ENCODE measurements at regions not wholly inside any gene's neighbourhood (a gene's known extent, or its start where the extent isn't known, plus 50 kb on each side); places are given as distances from the start of the nearest gene placed in this dataset.
"Not testable (repeated sequence)": the region's sequence is repeated elsewhere in the genome, so short reads cannot be mapped to it uniquely, and the experiment has no call there.

- no peaks in the 10 kb centered on the region for H3K27me3 ChIP-seq (replicated peaks; ENCODE audit: insufficient read depth, low read depth, low read length, poor library complexity)
- no peaks in the 10 kb centered on the region for H3K36me3 ChIP-seq (ENCODE audit: insufficient read depth, low read length, poor library complexity, severe bottlenecking)
- ChIA-PET POLR2A (ENCODE audit: low non-redundant PET) (interaction anchor here (0.6 kb wide), 1 partner anchor 332 kb away, joined by 3 read pairs; no protein-coding TSS in a partner anchor), CTCF (no interaction called here)
- H3K27ac ChIP-seq (ENCODE audit: low read depth, low read length, poor library complexity, severe bottlenecking): no peak overlapping the region
- H3K4me3 ChIP-seq (ENCODE audit: low read depth, low read length, poor library complexity, severe bottlenecking): no peak overlapping the region
- peaks cover 6% of the 10 kb centered on the region for H3K4me1 ChIP-seq (ENCODE audit: insufficient read depth, low read length, poor library complexity, severe bottlenecking)
- no TSS peak for BruUV-seq (replicated peaks)
- intact Hi-C loops (cut with micrococcal nuclease; ENCODE audit: unreplicated experiment): no loop called here
- no peak for DNase-seq (ENCODE audit: low spot score)
- no peaks in the 10 kb centered on the region for H3K9me3 ChIP-seq (ENCODE audit: low read depth, low read length, poor library complexity, severe bottlenecking)
- TF ChIP-seq EZH2 (IDR thresholded peaks at IDR 0.05; ENCODE audit: borderline replicate concordance, low read depth, low read length, poor library complexity, severe bottlenecking) (no peak), CTCF (conservative IDR thresholded peaks at IDR 0.05; ENCODE audit: low read depth, low read length) (no peak)
These were observed 66.4 kb upstream of the ATP2C1 start for GRCh38 chr3:130827486-130827885.

GRCh38 chr3:130828948-130829947 is 64.6 kb upstream of the ATP2C1 start:
- Histone ChIP-seq H3K9me3 (ENCODE audit: low read depth, low read length, poor library complexity, severe bottlenecking) (no peaks in the 10 kb centered on the region), H3K36me3 (ENCODE audit: insufficient read depth, low read length, poor library complexity, severe bottlenecking) (no peaks in the 10 kb centered on the region), H3K27ac (ENCODE audit: low read depth, low read length, poor library complexity, severe bottlenecking) (no peak overlapping the region), H3K4me3 (ENCODE audit: low read depth, low read length, poor library complexity, severe bottlenecking) (no peak overlapping the region), H3K27me3 (replicated peaks; ENCODE audit: insufficient read depth, low read depth, low read length, poor library complexity) (no peaks in the 10 kb centered on the region), H3K4me1 (ENCODE audit: insufficient read depth, low read length, poor library complexity, severe bottlenecking) (peaks cover 6% of the 10 kb centered on the region)
- ChIA-PET CTCF (no interaction called here), POLR2A (ENCODE audit: low non-redundant PET) (no interaction called here)
- TF ChIP-seq EZH2 (IDR thresholded peaks at IDR 0.05; ENCODE audit: borderline replicate concordance, low read depth, low read length, poor library complexity, severe bottlenecking) (no peak), CTCF (conservative IDR thresholded peaks at IDR 0.05; ENCODE audit: low read depth, low read length) (no peak)
- intact Hi-C loops (cut with micrococcal nuclease; ENCODE audit: unreplicated experiment): no loop called here
- no peak for DNase-seq (ENCODE audit: low spot score)
- no TSS peak for BruUV-seq (replicated peaks)

GRCh38 chr3:130831719-130832400 is 62.0 kb upstream of the ATP2C1 start:
- TF ChIP-seq CTCF (conservative IDR thresholded peaks at IDR 0.05; ENCODE audit: low read depth, low read length) (no peak), EZH2 (IDR thresholded peaks at IDR 0.05; ENCODE audit: borderline replicate concordance, low read depth, low read length, poor library complexity, severe bottlenecking) (no peak)
- intact Hi-C loops (cut with micrococcal nuclease; ENCODE audit: unreplicated experiment): no loop called here
- Histone ChIP-seq H3K4me3 (ENCODE audit: low read depth, low read length, poor library complexity, severe bottlenecking) (peak overlapping the region; percentile 13), H3K36me3 (ENCODE audit: insufficient read depth, low read length, poor library complexity, severe bottlenecking) (no peaks in the 10 kb centered on the region), H3K9me3 (ENCODE audit: low read depth, low read length, poor library complexity, severe bottlenecking) (no peaks in the 10 kb centered on the region), H3K27ac (ENCODE audit: low read depth, low read length, poor library complexity, severe bottlenecking) (no peak overlapping the region), H3K27me3 (replicated peaks; ENCODE audit: insufficient read depth, low read depth, low read length, poor library complexity) (no peaks in the 10 kb centered on the region), H3K4me1 (ENCODE audit: insufficient read depth, low read length, poor library complexity, severe bottlenecking) (peaks cover 6% of the 10 kb centered on the region)
- CTCF ChIA-PET: no interaction called here
- POLR2A ChIA-PET (ENCODE audit: low non-redundant PET): no interaction called here
- peak; percentile 51 for DNase-seq (ENCODE audit: low spot score)
- BruUV-seq (replicated peaks): no TSS peak

- CTCF ChIA-PET; H3K9me3 ChIP-seq (ENCODE audit: low read depth, low read length, poor library complexity, severe bottlenecking); intact Hi-C loops (cut with micrococcal nuclease; ENCODE audit: unreplicated experiment); BruUV-seq (replicated peaks); H3K4me3 ChIP-seq (ENCODE audit: low read depth, low read length, poor library complexity, severe bottlenecking); DNase-seq (ENCODE audit: low spot score); H3K27me3 ChIP-seq (replicated peaks; ENCODE audit: insufficient read depth, low read depth, low read length, poor library complexity); POLR2A ChIA-PET (ENCODE audit: low non-redundant PET); H3K36me3 ChIP-seq (ENCODE audit: insufficient read depth, low read length, poor library complexity, severe bottlenecking); H3K4me1 ChIP-seq (ENCODE audit: insufficient read depth, low read length, poor library complexity, severe bottlenecking); H3K27ac ChIP-seq (ENCODE audit: low read depth, low read length, poor library complexity, severe bottlenecking): not testable (repeated sequence)
These were observed 61.5 kb upstream of the ATP2C1 start for GRCh38 chr3:130832401-130832746.
